ENCODE measurements at regions not wholly inside any gene's neighbourhood (a gene's known extent, or its start where the extent isn't known, plus 50 kb on each side); places are given as distances from the start of the nearest gene placed in this dataset.

GRCh38 chr7:17521437-17521836 is 223.0 kb downstream of the AHR start:
- H3K9ac ChIP-seq (ENCODE audit: low read length) = no peak overlapping the region
- no peaks in the 10 kb centered on the region for H3K36me3 ChIP-seq (ENCODE audit: insufficient read depth, low read length)
- no peaks in the 10 kb centered on the region for H3K27me3 ChIP-seq (ENCODE audit: insufficient read depth, low read depth, low read length)
- no peaks in the 10 kb centered on the region for H3F3A ChIP-seq (ENCODE audit: insufficient read depth, low read length, poor library complexity, severe bottlenecking)
- H2AFZ ChIP-seq (ENCODE audit: low read depth, low read length) = no peak overlapping the region
- H3K9me3 ChIP-seq (ENCODE audit: low read length) = no peaks in the 10 kb centered on the region
- no peak overlapping the region for H3K4me2 ChIP-seq (ENCODE audit: low read length)
- TF ChIP-seq TAF1 (IDR thresholded peaks at IDR 0.05; ENCODE audit: low read depth) = no peak
- no peak for TF ChIP-seq EP300 (conservative IDR thresholded peaks at IDR 0.05; ENCODE audit: poor library complexity, severe bottlenecking)
- TF ChIP-seq EZH2 (IDR thresholded peaks at IDR 0.05; ENCODE audit: borderline replicate concordance, insufficient read depth, low read length, poor library complexity, severe bottlenecking) = no peak
- TF ChIP-seq RAD21 (conservative IDR thresholded peaks at IDR 0.05) = no peak
- no peak for TF ChIP-seq SMC3 (conservative IDR thresholded peaks at IDR 0.05; ENCODE audit: poor library complexity)
- no peak for TF ChIP-seq POLR2AphosphoS5 (IDR thresholded peaks at IDR 0.05)
- no peak for TF ChIP-seq MXI1 (conservative IDR thresholded peaks at IDR 0.05; ENCODE audit: poor library complexity, severe bottlenecking)
- TF ChIP-seq, protein P1, sequence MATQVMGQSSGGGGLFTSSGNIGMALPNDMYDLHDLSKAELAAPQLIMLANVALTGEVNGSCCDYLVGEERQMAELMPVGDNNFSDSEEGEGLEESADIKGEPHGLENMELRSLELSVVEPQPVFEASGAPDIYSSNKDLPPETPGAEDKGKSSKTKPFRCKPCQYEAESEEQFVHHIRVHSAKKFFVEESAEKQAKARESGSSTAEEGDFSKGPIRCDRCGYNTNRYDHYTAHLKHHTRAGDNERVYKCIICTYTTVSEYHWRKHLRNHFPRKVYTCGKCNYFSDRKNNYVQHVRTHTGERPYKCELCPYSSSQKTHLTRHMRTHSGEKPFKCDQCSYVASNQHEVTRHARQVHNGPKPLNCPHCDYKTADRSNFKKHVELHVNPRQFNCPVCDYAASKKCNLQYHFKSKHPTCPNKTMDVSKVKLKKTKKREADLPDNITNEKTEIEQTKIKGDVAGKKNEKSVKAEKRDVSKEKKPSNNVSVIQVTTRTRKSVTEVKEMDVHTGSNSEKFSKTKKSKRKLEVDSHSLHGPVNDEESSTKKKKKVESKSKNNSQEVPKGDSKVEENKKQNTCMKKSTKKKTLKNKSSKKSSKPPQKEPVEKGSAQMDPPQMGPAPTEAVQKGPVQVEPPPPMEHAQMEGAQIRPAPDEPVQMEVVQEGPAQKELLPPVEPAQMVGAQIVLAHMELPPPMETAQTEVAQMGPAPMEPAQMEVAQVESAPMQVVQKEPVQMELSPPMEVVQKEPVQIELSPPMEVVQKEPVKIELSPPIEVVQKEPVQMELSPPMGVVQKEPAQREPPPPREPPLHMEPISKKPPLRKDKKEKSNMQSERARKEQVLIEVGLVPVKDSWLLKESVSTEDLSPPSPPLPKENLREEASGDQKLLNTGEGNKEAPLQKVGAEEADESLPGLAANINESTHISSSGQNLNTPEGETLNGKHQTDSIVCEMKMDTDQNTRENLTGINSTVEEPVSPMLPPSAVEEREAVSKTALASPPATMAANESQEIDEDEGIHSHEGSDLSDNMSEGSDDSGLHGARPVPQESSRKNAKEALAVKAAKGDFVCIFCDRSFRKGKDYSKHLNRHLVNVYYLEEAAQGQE (IDR thresholded peaks at IDR 0.05; ENCODE audit: borderline replicate concordance) = no peak
- H3K27ac ChIP-seq (ENCODE audit: low read length) = no peak overlapping the region
- no peaks in the 10 kb centered on the region for H3K79me2 ChIP-seq (replicated peaks; ENCODE audit: insufficient read depth, low read length)
- no peaks in the 10 kb centered on the region for H4K20me1 ChIP-seq (ENCODE audit: insufficient read depth)
- H3K9me2 ChIP-seq (ENCODE audit: insufficient read depth, low read length) = no peaks in the 10 kb centered on the region
- no peak overlapping the region for H3K4me3 ChIP-seq (ENCODE audit: low read length)

DNA sequence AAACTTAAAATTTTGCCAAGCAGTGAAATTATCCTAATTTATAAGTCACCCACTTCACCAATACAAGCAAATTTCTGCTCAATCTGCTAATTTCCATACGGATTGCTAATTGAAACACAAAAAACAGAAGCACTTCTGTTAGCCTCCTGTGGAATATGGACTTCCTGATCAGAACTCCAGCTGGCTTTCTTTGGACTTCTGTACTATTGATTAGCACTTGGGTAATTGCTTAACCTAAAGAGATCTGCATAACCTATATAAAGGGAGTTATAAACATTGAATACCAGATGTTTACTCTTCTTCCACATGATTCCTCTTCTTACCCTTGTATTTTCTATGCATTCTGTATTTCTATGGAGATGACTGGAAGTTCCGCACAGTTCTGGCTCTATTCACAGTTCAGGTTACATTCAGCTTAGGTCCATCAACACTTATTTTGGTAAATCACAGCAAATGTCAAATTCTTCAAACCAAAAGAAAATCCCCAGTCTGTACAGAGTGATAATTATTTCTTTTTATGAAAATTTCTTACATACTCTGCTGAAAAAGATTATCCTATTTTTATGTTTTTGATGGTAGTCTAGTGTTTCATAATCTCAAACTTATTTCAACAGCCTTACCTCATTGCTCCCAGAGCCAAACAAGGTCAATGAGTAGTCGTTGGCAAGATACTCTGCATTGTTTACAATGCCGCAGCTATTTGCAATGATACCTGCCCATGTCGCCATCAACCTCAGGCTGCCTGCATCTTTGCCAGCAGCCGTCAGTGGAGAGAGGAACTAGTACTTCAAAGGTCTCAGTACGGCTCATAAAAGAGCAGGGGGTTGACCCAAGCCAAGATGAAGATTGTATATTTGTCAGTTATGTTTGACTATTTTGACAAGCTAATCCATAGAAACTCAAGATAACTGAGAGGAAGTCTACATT is 225.6 kb downstream of the AHR start:
- no peak overlapping the region for H3K9ac ChIP-seq (ENCODE audit: low read length)
- no peak overlapping the region for H3K27ac ChIP-seq (ENCODE audit: low read length)
- H2AFZ ChIP-seq (ENCODE audit: low read depth, low read length) = no peak overlapping the region
- H3K4me3 ChIP-seq (ENCODE audit: low read length) = no peak overlapping the region
- H3K27me3 ChIP-seq (ENCODE audit: insufficient read depth, low read depth, low read length) = no peaks in the 10 kb centered on the region
- no peak overlapping the region for H3K4me2 ChIP-seq (ENCODE audit: low read length)
- no peaks in the 10 kb centered on the region for H3F3A ChIP-seq (ENCODE audit: insufficient read depth, low read length, poor library complexity, severe bottlenecking)
- H3K36me3 ChIP-seq (ENCODE audit: insufficient read depth, low read length) = no peaks in the 10 kb centered on the region
- no peaks in the 10 kb centered on the region for H3K9me3 ChIP-seq (ENCODE audit: low read length)
- no peaks in the 10 kb centered on the region for H3K79me2 ChIP-seq (replicated peaks; ENCODE audit: insufficient read depth, low read length)
- no peak for TF ChIP-seq EZH2 (IDR thresholded peaks at IDR 0.05; ENCODE audit: borderline replicate concordance, insufficient read depth, low read length, poor library complexity, severe bottlenecking)
- TF ChIP-seq EP300 (conservative IDR thresholded peaks at IDR 0.05; ENCODE audit: poor library complexity, severe bottlenecking) = no peak
- TF ChIP-seq MXI1 (conservative IDR thresholded peaks at IDR 0.05; ENCODE audit: poor library complexity, severe bottlenecking) = no peak
- TF ChIP-seq, protein P2, sequence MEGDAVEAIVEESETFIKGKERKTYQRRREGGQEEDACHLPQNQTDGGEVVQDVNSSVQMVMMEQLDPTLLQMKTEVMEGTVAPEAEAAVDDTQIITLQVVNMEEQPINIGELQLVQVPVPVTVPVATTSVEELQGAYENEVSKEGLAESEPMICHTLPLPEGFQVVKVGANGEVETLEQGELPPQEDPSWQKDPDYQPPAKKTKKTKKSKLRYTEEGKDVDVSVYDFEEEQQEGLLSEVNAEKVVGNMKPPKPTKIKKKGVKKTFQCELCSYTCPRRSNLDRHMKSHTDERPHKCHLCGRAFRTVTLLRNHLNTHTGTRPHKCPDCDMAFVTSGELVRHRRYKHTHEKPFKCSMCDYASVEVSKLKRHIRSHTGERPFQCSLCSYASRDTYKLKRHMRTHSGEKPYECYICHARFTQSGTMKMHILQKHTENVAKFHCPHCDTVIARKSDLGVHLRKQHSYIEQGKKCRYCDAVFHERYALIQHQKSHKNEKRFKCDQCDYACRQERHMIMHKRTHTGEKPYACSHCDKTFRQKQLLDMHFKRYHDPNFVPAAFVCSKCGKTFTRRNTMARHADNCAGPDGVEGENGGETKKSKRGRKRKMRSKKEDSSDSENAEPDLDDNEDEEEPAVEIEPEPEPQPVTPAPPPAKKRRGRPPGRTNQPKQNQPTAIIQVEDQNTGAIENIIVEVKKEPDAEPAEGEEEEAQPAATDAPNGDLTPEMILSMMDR (IDR thresholded peaks at IDR 0.05; ENCODE audit: poor library complexity, severe bottlenecking) = no peak
- no peak for TF ChIP-seq POLR2AphosphoS5 (IDR thresholded peaks at IDR 0.05)
- no peaks in the 10 kb centered on the region for H3K9me2 ChIP-seq (ENCODE audit: insufficient read depth, low read length)
- H4K20me1 ChIP-seq (ENCODE audit: insufficient read depth) = no peaks in the 10 kb centered on the region
